ENCODE measurements at regions not wholly inside any gene's neighbourhood (a gene's known extent, or its start where the extent isn't known, plus 50 kb on each side); places are given as distances from the start of the nearest gene placed in this dataset.

GRCh38 chr13:109976206-109976997 is 190.0 kb upstream of the IRS2 start:
- DNase-seq, result no peak

GRCh38 chr13:109974354-109974753 is 188.0 kb upstream of the IRS2 start:
- no peak for DNase-seq

- DNase-seq, result no peak
Measured at GRCh38 chr13:109973279-109973678, 186.9 kb upstream of the IRS2 start.

- no peak for DNase-seq
Measured at GRCh38 chr13:109971456-109972090, 185.2 kb upstream of the IRS2 start.

GRCh38 chr13:109971006-109971405 is 184.6 kb upstream of the IRS2 start:
- no peak for DNase-seq

- no peak for DNase-seq
Measured at GRCh38 chr13:109968876-109969577, 182.6 kb upstream of the IRS2 start.

GRCh38 chr13:109963960-109964563 is 177.7 kb upstream of the IRS2 start:
- DNase-seq, result no peak

GRCh38 chr13:109963384-109963783 is 177.0 kb upstream of the IRS2 start:
- DNase-seq, result no peak

GRCh38 chr13:109959903-109960302 is 173.5 kb upstream of the IRS2 start:
- no peak for DNase-seq

GRCh38 chr13:109957875-109958274 is 171.5 kb upstream of the IRS2 start:
- DNase-seq, result no peak

GRCh38 chr13:109955598-109955997 is 169.2 kb upstream of the IRS2 start:
- DNase-seq, result no peak

GRCh38 chr13:109954441-109954840 is 168.1 kb upstream of the IRS2 start:
- DNase-seq, result no peak

- DNase-seq, result no peak
Measured at GRCh38 chr13:109951491-109951890, 165.1 kb upstream of the IRS2 start.

- DNase-seq, result no peak
Measured at GRCh38 chr13:109949397-109949796, 163.0 kb upstream of the IRS2 start.

- no peak for DNase-seq
Measured at GRCh38 chr13:109947006-109947405, 160.6 kb upstream of the IRS2 start.

- peak; percentile 89 for DNase-seq
Measured at GRCh38 chr13:109945206-109945960, 159.0 kb upstream of the IRS2 start.

- no peak for DNase-seq
Measured at GRCh38 chr13:109941951-109942350, 155.6 kb upstream of the IRS2 start.

- DNase-seq, result no peak
Measured at GRCh38 chr13:109941221-109941620, 154.8 kb upstream of the IRS2 start.

- no peak for DNase-seq
Measured at GRCh38 chr13:109940637-109941036, 154.3 kb upstream of the IRS2 start.

- DNase-seq, result no peak
Measured at GRCh38 chr13:109939838-109940237, 153.5 kb upstream of the IRS2 start.

GRCh38 chr13:109939180-109939579 is 152.8 kb upstream of the IRS2 start:
- DNase-seq, result no peak

- DNase-seq, result peak; percentile 47
Measured at GRCh38 chr13:109938255-109938936, 152.0 kb upstream of the IRS2 start.

Measured in T1000 (cell line).